NCI-H2196 treated with DMSO at 0.1 percent for 48 hours (cell line): ENCODE measurements at regions not wholly inside any gene's neighbourhood (a gene's known extent, or its start where the extent isn't known, plus 50 kb on each side); places are given as distances from the start of the nearest gene placed in this dataset.

ENCODE experiments used
- DNase-seq: peaks from one replicate; lab custom pipeline; 2025; ENCODE audit not compliant: unreplicated experiment; lab: John Stamatoyannopoulos, UW

- no peak for DNase-seq
These were observed 452.5 kb downstream of the CDH26 start for GRCh38 chr20:60410618-60411264.

- DNase-seq = no peak
These were observed 453.6 kb downstream of the CDH26 start for GRCh38 chr20:60411813-60412212.

- DNase-seq = no peak
These were observed 462.5 kb downstream of the CDH26 start for GRCh38 chr20:60420676-60421229.

- DNase-seq = no peak
These were observed 464.6 kb downstream of the CDH26 start for GRCh38 chr20:60422848-60423247.

- DNase-seq = no peak
These were observed 466.2 kb downstream of the CDH26 start for GRCh38 chr20:60424267-60424902.

- DNase-seq = no peak
These were observed 469.3 kb downstream of the CDH26 start for GRCh38 chr20:60427516-60427915.

GRCh38 chr20:60428651-60429050, 470.4 kb downstream of the CDH26 start:
- DNase-seq = no peak

GRCh38 chr20:60430516-60431001, 472.3 kb downstream of the CDH26 start:
- DNase-seq = no peak

- DNase-seq = no peak
These were observed 473.1 kb downstream of the CDH26 start for GRCh38 chr20:60431349-60431748.

- DNase-seq = no peak
These were observed 479.2 kb downstream of the CDH26 start for GRCh38 chr20:60437418-60437817.

GRCh38 chr20:60446267-60447111, 488.3 kb downstream of the CDH26 start:
- no peak for DNase-seq

- no peak for DNase-seq
These were observed 489.5 kb downstream of the CDH26 start for GRCh38 chr20:60447703-60448102.

GRCh38 chr20:60453388-60454246, 495.4 kb downstream of the CDH26 start:
- no peak for DNase-seq

- no peak for DNase-seq
These were observed 496.3 kb downstream of the CDH26 start for GRCh38 chr20:60454491-60454890.

- no peak for DNase-seq
These were observed 497.0 kb downstream of the CDH26 start for GRCh38 chr20:60455272-60455671.

- DNase-seq = no peak
These were observed 501.0 kb downstream of the CDH26 start for GRCh38 chr20:60459212-60459611.

- no peak for DNase-seq
These were observed 503.8 kb downstream of the CDH26 start for GRCh38 chr20:60461993-60462392.

- DNase-seq = no peak
These were observed 505.6 kb downstream of the CDH26 start for GRCh38 chr20:60463798-60464197.

- DNase-seq = no peak
These were observed 507.2 kb downstream of the CDH26 start for GRCh38 chr20:60465439-60465838.

GRCh38 chr20:60465993-60466686, 507.9 kb downstream of the CDH26 start:
- no peak for DNase-seq
